ENCODE measurements at regions not wholly inside any gene's neighbourhood (a gene's known extent, or its start where the extent isn't known, plus 50 kb on each side); places are given as distances from the start of the nearest gene placed in this dataset.
A peak's percentile ranks its signal among the peaks of the same experiment; 100 is the strongest.

DNA sequence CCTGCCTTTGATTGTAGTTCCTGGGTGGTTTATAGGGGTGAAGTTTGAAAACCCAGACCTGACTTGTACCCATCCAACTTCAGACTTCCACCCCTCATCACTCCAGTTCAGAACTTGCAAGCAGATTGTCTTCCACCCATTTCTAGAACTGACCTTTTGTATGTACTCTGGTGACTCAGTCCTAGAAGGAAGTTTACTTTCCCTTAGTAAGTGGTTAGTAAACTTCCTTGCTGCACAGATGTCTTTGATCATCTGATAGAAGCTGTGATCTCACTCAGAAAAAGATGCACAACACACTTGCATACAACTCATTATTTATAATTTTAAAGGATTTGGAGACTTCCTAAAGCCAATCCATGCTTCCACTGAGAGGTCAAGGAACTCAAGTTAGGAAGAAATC, 368.0 kb downstream of the MFSD1 start:
- dilution Hi-C loops (cut with MboI; ENCODE audit: extremely low pct_ligation_motif_present, low sequenced_read_pairs), result no loop called here
- no peaks in the 10 kb centered on the region for H3K4me1 ChIP-seq (ENCODE audit: control insufficient read depth, extremely low read depth, insufficient read depth, low read length)
- no peak overlapping the region for H3K27ac ChIP-seq (ENCODE audit: control insufficient read depth, insufficient read depth, low read length)
- H3K9me3 ChIP-seq (ENCODE audit: control insufficient read depth, low read depth, low read length), result no peaks in the 10 kb centered on the region
- DNase-seq (ENCODE audit: low read depth, low spot score) (no peak), FAIRE-seq (peak; percentile 77)
- no peaks in the 10 kb centered on the region for H3K27me3 ChIP-seq (ENCODE audit: control insufficient read depth, extremely low read depth, insufficient read depth, low read length)
- no peaks in the 10 kb centered on the region for H4K20me1 ChIP-seq (ENCODE audit: control insufficient read depth, extremely low read depth, insufficient read depth, low read length)
- H3K9ac ChIP-seq (ENCODE audit: control insufficient read depth, extremely low read depth, insufficient read depth, low read length), result no peak overlapping the region
- no peak overlapping the region for H3K4me3 ChIP-seq (ENCODE audit: control insufficient read depth in 2 of 3, extremely low read depth in 1 of 3, insufficient read depth in 2 of 3, low read depth in 1 of 3, low read length in 3 of 3)
- H3K79me2 ChIP-seq (ENCODE audit: control insufficient read depth, insufficient read depth, low read length), result no peaks in the 10 kb centered on the region
- H3K4me2 ChIP-seq (ENCODE audit: control insufficient read depth, extremely low read depth, insufficient read depth, low read depth, low read length), result no peak overlapping the region
- H3K9me1 ChIP-seq (ENCODE audit: control insufficient read depth, extremely low read depth, insufficient read depth, low read length), result no peaks in the 10 kb centered on the region
- no peak overlapping the region for H2AFZ ChIP-seq (ENCODE audit: control insufficient read depth, low read length)
- TF ChIP-seq, protein P1, sequence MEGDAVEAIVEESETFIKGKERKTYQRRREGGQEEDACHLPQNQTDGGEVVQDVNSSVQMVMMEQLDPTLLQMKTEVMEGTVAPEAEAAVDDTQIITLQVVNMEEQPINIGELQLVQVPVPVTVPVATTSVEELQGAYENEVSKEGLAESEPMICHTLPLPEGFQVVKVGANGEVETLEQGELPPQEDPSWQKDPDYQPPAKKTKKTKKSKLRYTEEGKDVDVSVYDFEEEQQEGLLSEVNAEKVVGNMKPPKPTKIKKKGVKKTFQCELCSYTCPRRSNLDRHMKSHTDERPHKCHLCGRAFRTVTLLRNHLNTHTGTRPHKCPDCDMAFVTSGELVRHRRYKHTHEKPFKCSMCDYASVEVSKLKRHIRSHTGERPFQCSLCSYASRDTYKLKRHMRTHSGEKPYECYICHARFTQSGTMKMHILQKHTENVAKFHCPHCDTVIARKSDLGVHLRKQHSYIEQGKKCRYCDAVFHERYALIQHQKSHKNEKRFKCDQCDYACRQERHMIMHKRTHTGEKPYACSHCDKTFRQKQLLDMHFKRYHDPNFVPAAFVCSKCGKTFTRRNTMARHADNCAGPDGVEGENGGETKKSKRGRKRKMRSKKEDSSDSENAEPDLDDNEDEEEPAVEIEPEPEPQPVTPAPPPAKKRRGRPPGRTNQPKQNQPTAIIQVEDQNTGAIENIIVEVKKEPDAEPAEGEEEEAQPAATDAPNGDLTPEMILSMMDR (optimal IDR thresholded peaks at IDR 0.05 in 1 of 3, IDR thresholded peaks at IDR 0.05 in 1 of 3, conservative IDR thresholded peaks at IDR 0.05 in 1 of 3; ENCODE audit: extremely low read depth in 1 of 3, insufficient read depth in 2 of 3, low read length in 3 of 3), result no peak
- TF ChIP-seq EZH2 (IDR thresholded peaks at IDR 0.05; ENCODE audit: low read length), result no peak
- H3K36me3 ChIP-seq (ENCODE audit: control insufficient read depth in 2 of 2, extremely low read depth in 1 of 2, insufficient read depth in 2 of 2, low read length in 2 of 2), result no peaks in the 10 kb centered on the region

- Histone ChIP-seq H3K9me1 (ENCODE audit: control insufficient read depth, extremely low read depth, insufficient read depth, low read length) (no peaks in the 10 kb centered on the region), H3K79me2 (ENCODE audit: control insufficient read depth, insufficient read depth, low read length) (no peaks in the 10 kb centered on the region), H3K36me3 (ENCODE audit: control insufficient read depth in 2 of 2, extremely low read depth in 1 of 2, insufficient read depth in 2 of 2, low read length in 2 of 2) (no peaks in the 10 kb centered on the region), H3K9me3 (ENCODE audit: control insufficient read depth, low read depth, low read length) (no peaks in the 10 kb centered on the region), H3K27ac (ENCODE audit: control insufficient read depth, insufficient read depth, low read length) (no peak overlapping the region), H2AFZ (ENCODE audit: control insufficient read depth, low read length) (no peak overlapping the region), H3K4me3 (ENCODE audit: control insufficient read depth in 2 of 3, extremely low read depth in 1 of 3, insufficient read depth in 2 of 3, low read depth in 1 of 3, low read length in 3 of 3) (no peak overlapping the region), H3K27me3 (ENCODE audit: control insufficient read depth, extremely low read depth, insufficient read depth, low read length) (no peaks in the 10 kb centered on the region), H4K20me1 (ENCODE audit: control insufficient read depth, extremely low read depth, insufficient read depth, low read length) (no peaks in the 10 kb centered on the region), H3K4me1 (ENCODE audit: control insufficient read depth, extremely low read depth, insufficient read depth, low read length) (no peaks in the 10 kb centered on the region), H3K4me2 (ENCODE audit: control insufficient read depth, extremely low read depth, insufficient read depth, low read depth, low read length) (no peak overlapping the region), H3K9ac (ENCODE audit: control insufficient read depth, extremely low read depth, insufficient read depth, low read length) (no peak overlapping the region)
- TF ChIP-seq, protein P1 (optimal IDR thresholded peaks at IDR 0.05 in 1 of 3, IDR thresholded peaks at IDR 0.05 in 1 of 3, conservative IDR thresholded peaks at IDR 0.05 in 1 of 3; ENCODE audit: extremely low read depth in 1 of 3, insufficient read depth in 2 of 3, low read length in 3 of 3), result no peak
- no peak for TF ChIP-seq EZH2 (IDR thresholded peaks at IDR 0.05; ENCODE audit: low read length)
- dilution Hi-C loops (cut with MboI; ENCODE audit: extremely low pct_ligation_motif_present, low sequenced_read_pairs), result no loop called here
- DNase-seq (ENCODE audit: low read depth, low spot score) (no peak), FAIRE-seq (no peak)
Measured at GRCh38 chr3:159170436-159171003, 368.7 kb downstream of the MFSD1 start.
